K562 (cell line): ENCODE measurements at regions not wholly inside any gene's neighbourhood (a gene's known extent, or its start where the extent isn't known, plus 50 kb on each side); places are given as distances from the start of the nearest gene placed in this dataset.
A peak's percentile ranks its signal among the peaks of the same experiment; 100 is the strongest.

Source experiments
- BCLAF1 ChIP-seq, 2 experiments: fragments of 450-650 bp in 1 of 2; IDR thresholded peaks; 2 replicates each; pipeline ENCODE4 v1.6.1; 2011 to 2017; ENCODE audit warnings: low read depth in 2 of 2, antibody characterized with exemption in 1 of 2, borderline replicate concordance in 1 of 2, low read length in 1 of 2, mild to moderate bottlenecking in 1 of 2, mixed read lengths in 1 of 2; ENCODE audit not compliant: control insufficient read depth in 1 of 2
- BRCA1 ChIP-seq, 2 experiments: fragments of 450-650 bp in 1 of 2; sonication (generic) in 1 of 2; formaldehyde crosslinking in 1 of 2; IDR thresholded peaks; 2 replicates each; pipeline versions ENCODE4 v1.5.0 to v1.6.1; 2017 to 2020; ENCODE audit warnings: mild to moderate bottlenecking in 1 of 2, missing genetic modification reagents in 1 of 2
- BRF1 ChIP-seq: IDR thresholded peaks from 3 replicates; pipeline ENCODE4 v1.6.1; 2011; ENCODE audit warnings: borderline replicate concordance, mild to moderate bottlenecking; ENCODE audit not compliant: insufficient read length; ENCODE audit errors: extremely low read depth
- CBX3 ChIP-seq, 2 experiments: IDR thresholded peaks; 1 replicate in 1 of 2; 2 replicates in 1 of 2; pipeline ENCODE4 v1.6.1; 2012; ENCODE audit warnings: inconsistent platforms in 2 of 2, low read length in 2 of 2, borderline replicate concordance in 1 of 2, control low read depth in 1 of 2
- ELF1 ChIP-seq: fragments of 200-800 bp; sonication (Bioruptor generic); IDR thresholded peaks from 2 replicates; pipeline ENCODE4 v1.6.1; 2016; ENCODE audit warnings: missing genetic modification characterization, missing compliant biosample characterization
- HINFP ChIP-seq: fragments of 450-650 bp; conservative IDR thresholded peaks from 2 replicates; pipeline ENCODE4 v1.6.1; 2016; ENCODE audit warnings: missing genetic modification characterization, low read depth, mild to moderate bottlenecking, control low read depth, missing compliant biosample characterization
- MCM3 ChIP-seq: fragments of 450-650 bp; IDR thresholded peaks from 2 replicates; pipeline ENCODE4 v1.6.1; 2016
- MNT ChIP-seq, 2 experiments: fragments of 450-650 bp; conservative IDR thresholded peaks; 2 replicates each; pipeline ENCODE4 v1.6.1; 2017; ENCODE audit warnings: mild to moderate bottlenecking in 2 of 2, moderate library complexity in 2 of 2
- MTA1 ChIP-seq: fragments of 450-650 bp; IDR thresholded peaks from 2 replicates; pipeline ENCODE4 v1.6.1; 2017; ENCODE audit warnings: borderline replicate concordance
- PBX2 ChIP-seq, 2 experiments: IDR thresholded peaks in 1 of 2; conservative IDR thresholded peaks in 1 of 2; 2 replicates each; pipeline ENCODE4 v1.6.1; 2016; ENCODE audit warnings: low read depth in 2 of 2, mild to moderate bottlenecking in 1 of 2, missing compliant biosample characterization in 1 of 2, missing genetic modification characterization in 1 of 2, moderate library complexity in 1 of 2
- U2AF2 ChIP-seq: fragments of 200-400 bp; formaldehyde crosslinking; optimal IDR thresholded peaks from 2 replicates; pipeline ENCODE3; 2017; ENCODE audit warnings: low read depth, mild to moderate bottlenecking, low read length
- ZFP30 ChIP-seq: fragments of 250-450 bp; sonication (Bioruptor Pico); IDR thresholded peaks from 2 replicates; pipeline ENCODE4 v1.8.0; 2022; ENCODE audit warnings: moderate library complexity, mild to moderate bottlenecking, inconsistent platforms, borderline replicate concordance
- ZNF239 ChIP-seq: fragments of 250-450 bp; sonication (Bioruptor Pico); IDR thresholded peaks from 2 replicates; pipeline ENCODE4 v1.4.0; 2020; ENCODE audit warnings: mild to moderate bottlenecking
- ZNF280B ChIP-seq: fragments of 250-450 bp; sonication (Bioruptor Pico); IDR thresholded peaks from 2 replicates; pipeline ENCODE4 v1.5.1; 2021; ENCODE audit warnings: mild to moderate bottlenecking

- peak in 1 of 2 experiments; percentile 45; a peak in 1 of 4 replicates for TF ChIP-seq MNT (conservative IDR thresholded peaks at IDR 0.05)
- no peak for TF ChIP-seq ZNF239 (CRISPR knock-in tag)
- no peak for TF ChIP-seq U2AF2
- no peak for TF ChIP-seq HINFP (tag)
- peak in 1 of 2 experiments; percentile 78; a peak in 2 of 3 replicates for TF ChIP-seq CBX3 (IDR thresholded peaks at IDR 0.05; ENCODE audit: borderline replicate concordance in 1 of 2, low read length in 2 of 2)
- no peak for TF ChIP-seq BCLAF1 (IDR thresholded peaks at IDR 0.05; ENCODE audit: borderline replicate concordance in 1 of 2, control insufficient read depth in 1 of 2, low read depth in 2 of 2, low read length in 1 of 2)
- no peak for TF ChIP-seq PBX2 (CRISPR knock-in tag; IDR thresholded peaks at IDR 0.05; ENCODE audit: low read depth)
- TF ChIP-seq PBX2 (tag; conservative IDR thresholded peaks at IDR 0.05; ENCODE audit: low read depth) = peak; percentile 86
- no peak for TF ChIP-seq ZFP30
- no peak for TF ChIP-seq MCM3
- no peak for TF ChIP-seq ZNF280B (CRISPR knock-in tag)
- no peak; the same call in 1 of the 2 replicates for TF ChIP-seq ELF1 (tag)
- no peak for TF ChIP-seq BRCA1 (IDR thresholded peaks at IDR 0.05)
- no peak for TF ChIP-seq BRCA1 (CRISPR knock-in tag; IDR thresholded peaks at IDR 0.05)
- TF ChIP-seq MTA1 = peak; percentile 82
- TF ChIP-seq BRF1 = no peak
Observed at GRCh38 chr6:3650959-3651697, 100.4 kb downstream of the PXDC1 start (continued).
